Fibroblast of pulmonary artery (primary cell): ENCODE measurements at regions not wholly inside any gene's neighbourhood (a gene's known extent, or its start where the extent isn't known, plus 50 kb on each side); places are given as distances from the start of the nearest gene placed in this dataset.
"Not testable (repeated sequence)": the region's sequence is repeated elsewhere in the genome, so short reads cannot be mapped to it uniquely, and the experiment has no call there.

Experiments used
- DNase-seq: peaks from one replicate; pipeline ENCODE4 v3.0.0-alpha.2; 2010; ENCODE audit warnings: low read depth
- H3K4me3 ChIP-seq: replicated peaks from 2 replicates; pipeline ENCODE4 v1.5.1; 2011; ENCODE audit warnings: low read depth, mild to moderate bottlenecking, control low read depth, low read length, moderate library complexity
- CTCF ChIP-seq: IDR thresholded peaks from 2 replicates; pipeline ENCODE4 v1.5.1; 2011; ENCODE audit warnings: mild to moderate bottlenecking, control low read depth, low read length, inconsistent platforms; ENCODE audit errors: missing control alignments

GRCh38 chr2:109669731-109670130 is 55.6 kb downstream of the SOWAHC start:
- H3K4me3 ChIP-seq, result no peak overlapping the region
- DNase-seq, result no peak
- no peak for TF ChIP-seq CTCF

- no peak for TF ChIP-seq CTCF
- H3K4me3 ChIP-seq, result no peak overlapping the region
- no peak for DNase-seq
These were observed 56.6 kb downstream of the SOWAHC start for GRCh38 chr2:109670556-109671411.

GRCh38 chr2:109674894-109675534 is 60.9 kb downstream of the SOWAHC start:
- DNase-seq, result no peak
- H3K4me3 ChIP-seq, result no peak overlapping the region
- TF ChIP-seq CTCF, result no peak

- no peak overlapping the region for H3K4me3 ChIP-seq
- TF ChIP-seq CTCF, result no peak
- no peak for DNase-seq
These were observed 61.6 kb downstream of the SOWAHC start for GRCh38 chr2:109675666-109676345.

GRCh38 chr2:109676346-109676902 is 62.3 kb downstream of the SOWAHC start:
- H3K4me3 ChIP-seq, result no peak overlapping the region
- DNase-seq, result no peak
- TF ChIP-seq CTCF, result no peak

GRCh38 chr2:109677121-109677731 is 63.1 kb downstream of the SOWAHC start:
- not testable (repeated sequence) for H3K4me3 ChIP-seq, DNase-seq
